H9 (cell line): ENCODE measurements at regions not wholly inside any gene's neighbourhood (a gene's known extent, or its start where the extent isn't known, plus 50 kb on each side); places are given as distances from the start of the nearest gene placed in this dataset.

ENCODE experiments used
- DNase-seq: peaks from one replicate; pipeline ENCODE4 v3.0.0-alpha.2; 2017
- H2AFZ ChIP-seq: one replicate; pipeline ENCODE4 v1.6.1; 2013; ENCODE audit warnings: mild to moderate bottlenecking, low read length, control low read depth, moderate library complexity
- H2AK5ac ChIP-seq: 2 replicates; pipeline ENCODE4 v1.6.1; 2013; ENCODE audit warnings: low read length, control low read depth, mixed read lengths; ENCODE audit not compliant: insufficient read length
- H2BK120ac ChIP-seq: one replicate; pipeline ENCODE4 v1.6.1; 2013; ENCODE audit warnings: low read depth, mild to moderate bottlenecking, low read length, control low read depth, inconsistent platforms; ENCODE audit not compliant: poor library complexity, severe bottlenecking
- H2BK12ac ChIP-seq: 2 replicates; pipeline ENCODE4 v1.6.1; 2013; ENCODE audit warnings: low read length, control low read depth, mixed read lengths, low read depth; ENCODE audit not compliant: insufficient read length
- H2BK15ac ChIP-seq: 2 replicates; pipeline ENCODE4 v1.6.1; 2013; ENCODE audit warnings: low read depth, low read length, control low read depth
- H2BK20ac ChIP-seq: one replicate; pipeline ENCODE4 v1.6.1; 2013; ENCODE audit warnings: low read depth, mild to moderate bottlenecking, low read length, control low read depth, inconsistent platforms; ENCODE audit not compliant: poor library complexity, severe bottlenecking
- H2BK5ac ChIP-seq: 2 replicates; pipeline ENCODE4 v1.6.1; 2013; ENCODE audit warnings: low read length, control low read depth, mixed read lengths; ENCODE audit not compliant: insufficient read length
- H3K14ac ChIP-seq: 2 replicates; pipeline ENCODE4 v1.6.1; 2013; ENCODE audit warnings: low read length, control low read depth; ENCODE audit not compliant: insufficient read depth
- H3K18ac ChIP-seq: 2 replicates; pipeline ENCODE4 v1.6.1; 2013; ENCODE audit warnings: low read depth, mild to moderate bottlenecking, mixed read lengths, low read length, control low read depth; ENCODE audit not compliant: insufficient read length
- H3K23ac ChIP-seq: 2 replicates; pipeline ENCODE4 v1.6.1; 2013; ENCODE audit warnings: low read length, control low read depth, mixed read lengths, low read depth; ENCODE audit not compliant: insufficient read length
- H3K23me2 ChIP-seq: 2 replicates; pipeline ENCODE4 v1.6.1; 2013; ENCODE audit warnings: low read depth, mild to moderate bottlenecking, mixed read lengths, low read length, control low read depth; ENCODE audit not compliant: insufficient read length, poor library complexity, severe bottlenecking
- H3K27ac ChIP-seq: 2 replicates; pipeline ENCODE4 v1.5.1; 2013; ENCODE audit warnings: low read length, control low read depth, mixed read lengths, low read depth; ENCODE audit not compliant: insufficient read length
- H3K27me3 ChIP-seq: 2 replicates; pipeline ENCODE4 v1.6.1; 2013; ENCODE audit warnings: low read length, control low read depth, inconsistent platforms; ENCODE audit not compliant: insufficient read depth
- H3K4ac ChIP-seq: 2 replicates; pipeline ENCODE4 v1.6.1; 2013; ENCODE audit warnings: low read depth, mild to moderate bottlenecking, control low read depth, inconsistent platforms, low read length, moderate library complexity
- H3K4me1 ChIP-seq: 2 replicates; pipeline ENCODE4 v1.6.1; 2013; ENCODE audit warnings: low read length, control low read depth, inconsistent platforms; ENCODE audit not compliant: insufficient read depth
- H3K4me2 ChIP-seq: 2 replicates; pipeline ENCODE4 v1.6.1; 2013; ENCODE audit warnings: low read length, control low read depth, mixed read lengths; ENCODE audit not compliant: insufficient read length, insufficient read depth
- H3K56ac ChIP-seq: 2 replicates; pipeline ENCODE4 v1.6.1; 2013; ENCODE audit warnings: low read depth, mild to moderate bottlenecking, mixed read lengths, low read length, control low read depth; ENCODE audit not compliant: insufficient read length
- H3K79me1 ChIP-seq: 2 replicates; pipeline ENCODE4 v1.6.1; 2013; ENCODE audit warnings: low read depth, mild to moderate bottlenecking, moderate library complexity, low read length, control low read depth, inconsistent platforms; ENCODE audit not compliant: insufficient read depth, poor library complexity, severe bottlenecking
- H3K79me2 ChIP-seq: 2 replicates; pipeline ENCODE4 v1.6.1; 2013; ENCODE audit warnings: low read length, control low read depth, inconsistent platforms; ENCODE audit not compliant: insufficient read depth
- H3K9ac ChIP-seq: 2 replicates; pipeline ENCODE4 v1.6.1; 2013; ENCODE audit warnings: low read length, control low read depth, mixed read lengths; ENCODE audit not compliant: insufficient read length; ENCODE audit errors: extremely low read depth
- H3K9me3 ChIP-seq: one replicate; pipeline ENCODE4 v1.6.1; 2013; ENCODE audit warnings: low read depth, low read length, inconsistent platforms; ENCODE audit not compliant: control insufficient read depth
- H3T11ph ChIP-seq: one replicate; pipeline ENCODE4 v1.6.1; 2013; ENCODE audit warnings: mild to moderate bottlenecking, low read length, control low read depth, inconsistent platforms
- H4K20me1 ChIP-seq: one replicate; pipeline ENCODE4 v1.6.1; 2013; ENCODE audit not compliant: control insufficient read depth, insufficient read length, insufficient read depth
- H4K5ac ChIP-seq: 2 replicates; pipeline ENCODE4 v1.6.1; 2013; ENCODE audit warnings: low read depth, mild to moderate bottlenecking, mixed read lengths, low read length, control low read depth; ENCODE audit not compliant: insufficient read length
- H4K8ac ChIP-seq: replicated peaks from 2 replicates; pipeline ENCODE4 v1.6.1; 2013; ENCODE audit warnings: low read length, control low read depth, mixed read lengths, low read depth; ENCODE audit not compliant: insufficient read length
- H4K91ac ChIP-seq: 2 replicates; pipeline ENCODE4 v1.6.1; 2013; ENCODE audit warnings: low read depth, mild to moderate bottlenecking, moderate library complexity, mixed read lengths, low read length, control low read depth; ENCODE audit not compliant: insufficient read length
- H3K27ac Mint-ChIP-seq, 3 experiments: 2 replicates in 2 of 3; 3 replicates in 1 of 3; pipeline ENCODE4 v1.8.0; 2020 to 2021; ENCODE audit warnings: mixed read lengths in 3 of 3, mild to moderate bottlenecking in 1 of 3, moderate library complexity in 1 of 3
- H3K27me3 Mint-ChIP-seq: 2 replicates; pipeline ENCODE4 v1.8.0; 2021; ENCODE audit warnings: low read depth, mild to moderate bottlenecking, moderate library complexity, mixed read lengths
- H3K36me3 Mint-ChIP-seq, 3 experiments: 2 replicates in 2 of 3; 3 replicates in 1 of 3; pipeline ENCODE4 v1.8.0; 2020 to 2021; ENCODE audit warnings: low read depth in 3 of 3, mixed read lengths in 3 of 3; ENCODE audit not compliant: insufficient read depth in 1 of 3
- H3K4me1 Mint-ChIP-seq, 2 experiments: 2 replicates each; pipeline ENCODE4 v1.8.0; 2020; ENCODE audit warnings: mixed read lengths in 2 of 2
- H3K4me3 Mint-ChIP-seq, 2 experiments: 2 replicates in 1 of 2; 3 replicates in 1 of 2; pipeline ENCODE4 v1.8.0; 2020 to 2021; ENCODE audit warnings: mild to moderate bottlenecking in 2 of 2, mixed read lengths in 2 of 2, moderate library complexity in 1 of 2
- H3K9me3 Mint-ChIP-seq, 2 experiments: 2 replicates in 1 of 2; 3 replicates in 1 of 2; pipeline ENCODE4 v1.8.0; 2020; ENCODE audit warnings: mild to moderate bottlenecking in 2 of 2, mixed read lengths in 2 of 2, moderate library complexity in 1 of 2
- CTCF ChIP-seq: fragments of 200-600 bp; sonication (generic); conservative IDR thresholded peaks from 3 replicates; pipeline ENCODE4 v1.8.0; 2021; ENCODE audit warnings: antibody characterized with exemption, mild to moderate bottlenecking

DNA sequence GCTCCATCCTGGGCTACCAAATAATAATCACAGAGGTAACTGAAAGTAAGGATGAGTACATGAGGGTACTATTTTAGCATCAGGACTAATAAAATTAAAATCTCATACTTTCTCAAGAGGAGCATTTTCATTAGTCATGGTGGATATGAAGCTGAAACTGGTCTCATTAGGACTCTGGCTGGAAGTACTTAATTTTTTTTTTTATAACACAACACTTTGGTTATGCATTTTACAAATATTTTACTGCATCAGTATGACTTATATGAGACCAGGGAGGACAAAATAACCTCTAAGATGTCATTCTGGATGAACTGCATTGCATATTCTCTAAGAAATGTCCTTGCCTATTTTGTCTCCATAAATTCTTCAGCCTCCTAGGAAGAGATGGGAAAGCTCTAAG is 290.9 kb downstream of the HLX start:
- Histone ChIP-seq H3K23me2 (no peaks in the 10 kb centered on the region), H2BK20ac (no peak overlapping the region), H3K18ac (no peak overlapping the region), H2BK12ac (no peak overlapping the region), H3K4me2 (no peak overlapping the region), H4K20me1 (no peaks in the 10 kb centered on the region), H3K56ac (no peak overlapping the region), H3K9ac (no peak overlapping the region), H2AK5ac (no peak overlapping the region), H3T11ph (no peak overlapping the region), H2BK5ac (no peak overlapping the region), H2AFZ (no peak overlapping the region), H4K8ac (no peak overlapping the region), H2BK120ac (no peak overlapping the region), H4K5ac (no peak overlapping the region), H3K9me3 (no peaks in the 10 kb centered on the region), H2BK15ac (no peak overlapping the region), H3K23ac (no peak overlapping the region), H3K27me3 (no peaks in the 10 kb centered on the region), H3K14ac (no peak overlapping the region), H3K4ac (no peak overlapping the region), H3K27ac (no peak overlapping the region), H3K4me1 (peaks cover 2% of the 10 kb centered on the region), H4K91ac (no peak overlapping the region), H3K79me1 (no peaks in the 10 kb centered on the region), H3K79me2 (no peaks in the 10 kb centered on the region)
- peaks cover 38 to 63% of the 10 kb centered on the region in 2 experiments for H3K4me1 Mint-ChIP-seq
- H3K36me3 Mint-ChIP-seq, result peaks cover 0 to 18% (median 7%) of the 10 kb centered on the region in 3 experiments; a peak in 5 of 7 replicates
- no peak overlapping the region for H3K4me3 Mint-ChIP-seq
- DNase-seq, result no peak
- TF ChIP-seq CTCF, result no peak
- H3K27me3 Mint-ChIP-seq, result no peaks in the 10 kb centered on the region
- peak overlapping the region in 2 of 3 experiments; percentile 18 to 44; a peak in 1 of 7 replicates for H3K27ac Mint-ChIP-seq
- peaks cover 13 to 14% of the 10 kb centered on the region in 2 experiments for H3K9me3 Mint-ChIP-seq
